ENCODE measurements at regions not wholly inside any gene's neighbourhood (a gene's known extent, or its start where the extent isn't known, plus 50 kb on each side); places are given as distances from the start of the nearest gene placed in this dataset.

DNA sequence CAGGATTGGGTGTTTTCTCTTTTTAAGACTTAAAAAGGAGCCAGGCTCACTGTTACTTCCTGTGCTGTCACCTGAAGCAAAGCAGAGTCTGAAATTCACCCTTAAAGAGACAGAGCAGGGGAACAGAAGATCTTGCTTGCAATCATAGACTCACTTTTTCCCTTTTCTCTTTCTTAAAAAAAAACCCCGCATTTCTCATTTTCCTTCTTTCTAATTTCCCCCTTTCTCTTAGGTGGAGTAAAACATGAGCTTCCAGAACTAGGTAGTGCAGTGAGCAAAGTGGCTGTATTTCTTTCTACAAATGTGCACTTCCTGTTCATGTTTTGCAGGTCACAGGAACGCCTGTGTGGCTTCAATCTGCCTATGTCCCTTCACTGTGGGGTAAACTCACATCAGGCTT lies 381.2 kb downstream of the LPIN1 start:
- DNase-seq, result no peak

DNA sequence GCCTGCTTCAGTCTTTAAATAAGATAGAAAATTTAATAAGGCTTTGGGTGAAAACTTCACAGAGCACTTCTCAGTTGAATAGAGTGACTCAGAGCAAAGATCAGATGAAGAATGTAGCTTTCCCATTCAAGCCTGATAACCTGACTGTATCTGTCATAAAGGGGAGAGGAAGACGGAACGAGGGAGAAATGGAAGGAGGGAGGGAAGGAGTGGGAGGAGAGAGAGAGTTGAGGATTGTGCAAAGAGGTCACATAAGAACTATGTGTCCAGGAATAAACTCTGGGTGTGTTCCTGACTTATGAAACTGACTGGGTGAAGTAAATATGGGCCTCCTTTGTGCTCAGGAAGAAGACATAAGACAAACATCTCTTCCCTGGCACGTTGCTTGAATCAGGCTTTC lies 385.5 kb downstream of the LPIN1 start:
- DNase-seq, result no peak

DNA sequence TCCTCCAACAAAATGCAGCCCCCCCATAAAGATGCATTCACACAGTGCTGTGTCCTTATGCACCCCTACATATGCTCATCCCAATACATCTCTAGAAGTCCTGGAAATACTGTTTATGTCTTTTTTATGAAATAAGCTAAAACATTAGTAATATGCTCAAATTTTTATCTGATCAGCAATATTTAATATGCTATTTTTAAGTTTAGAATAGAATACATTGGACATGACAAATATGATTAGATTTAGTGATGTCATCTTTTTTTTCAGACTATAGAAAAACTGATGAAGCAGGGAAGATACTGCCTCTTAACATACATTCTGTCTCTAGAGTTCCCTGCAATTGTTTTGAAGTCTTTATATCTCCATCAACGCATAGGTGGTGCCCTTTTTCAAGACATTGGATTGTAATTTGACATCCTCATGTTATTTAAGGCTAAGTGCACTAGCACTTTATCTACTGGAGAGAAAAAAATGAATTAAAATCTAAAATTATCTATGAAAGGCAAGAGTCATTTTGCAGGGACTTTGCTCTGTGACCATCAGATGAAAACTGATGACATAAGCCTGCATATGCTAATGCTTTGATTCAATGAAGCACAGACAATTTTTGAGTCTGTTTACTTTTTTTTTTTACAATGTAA lies 395.3 kb downstream of the LPIN1 start:
- DNase-seq, result no peak

DNA sequence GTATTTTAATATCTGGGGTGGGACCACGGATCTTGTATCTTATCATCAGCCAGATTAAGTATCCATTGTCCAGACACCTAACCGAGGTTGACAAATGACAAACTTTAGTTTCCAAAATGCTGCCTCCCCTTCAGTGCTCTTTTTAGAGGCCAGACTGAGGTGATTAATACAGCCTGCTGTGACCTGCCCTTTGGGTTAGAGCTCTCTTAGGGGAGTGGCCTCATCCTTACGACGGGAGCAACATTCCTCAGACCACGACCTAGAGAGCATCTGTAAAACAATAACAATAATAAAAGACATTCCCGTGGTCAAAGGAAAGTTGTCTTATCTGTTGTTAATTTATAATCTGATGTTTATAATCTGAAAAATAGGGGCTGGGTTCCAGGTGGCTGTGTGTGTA lies 405.3 kb downstream of the LPIN1 start:
- DNase-seq, result no peak

DNA sequence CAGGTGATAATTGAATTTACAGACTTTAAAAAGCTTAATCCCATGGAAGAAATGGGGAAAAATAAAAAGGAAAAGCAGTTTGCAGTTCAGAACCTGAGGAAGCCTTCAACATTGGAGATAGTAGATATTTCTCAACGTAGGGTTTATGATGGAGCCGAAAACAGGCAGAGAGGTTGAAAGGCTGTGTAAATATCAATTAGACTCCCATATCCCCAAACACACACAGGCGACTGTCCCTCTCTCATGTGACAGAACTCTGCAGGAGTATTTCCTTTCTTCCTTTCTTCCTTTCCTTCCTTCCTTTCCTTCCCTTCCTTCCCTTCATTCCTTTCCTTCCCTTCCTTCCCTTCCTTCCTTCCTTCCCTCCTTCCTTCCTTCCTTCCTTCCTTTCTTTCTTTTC lies 406.5 kb downstream of the LPIN1 start:
- no peak for DNase-seq

DNA sequence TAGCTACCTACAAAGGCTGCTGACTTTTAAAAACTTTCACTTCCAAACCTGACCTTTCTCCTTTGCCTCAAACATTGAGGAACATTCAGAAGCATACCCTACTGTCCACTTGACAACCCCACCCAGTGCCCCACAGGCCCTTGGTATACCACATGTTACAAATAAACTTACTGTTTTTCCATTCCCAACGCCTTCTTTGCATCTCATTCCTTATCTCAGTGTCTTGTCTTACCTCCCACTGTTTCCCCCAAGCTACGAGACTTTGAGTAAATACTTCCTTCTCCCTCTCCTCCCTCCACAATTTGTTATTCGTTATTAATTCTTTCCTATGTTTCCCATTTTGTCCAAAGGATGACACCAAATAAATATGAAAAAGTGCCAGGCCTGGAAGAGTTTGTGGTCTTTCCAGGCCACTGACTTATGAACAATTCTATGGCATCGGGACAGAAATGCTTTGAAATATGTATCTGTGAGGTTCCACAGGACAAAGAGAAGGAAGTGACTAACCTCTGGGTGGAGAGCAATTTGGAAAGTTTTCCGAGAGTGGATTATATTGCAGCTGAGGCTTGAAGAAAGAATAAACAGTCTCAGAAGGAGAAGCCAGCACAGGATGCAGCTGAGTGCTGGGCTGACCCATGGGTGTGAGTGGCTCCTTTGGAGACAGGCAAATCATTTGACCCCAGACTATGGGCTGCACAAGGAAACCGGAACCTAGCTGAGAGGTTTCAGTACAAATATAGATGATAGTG lies 409.0 kb downstream of the LPIN1 start:
- DNase-seq, result no peak

DNA sequence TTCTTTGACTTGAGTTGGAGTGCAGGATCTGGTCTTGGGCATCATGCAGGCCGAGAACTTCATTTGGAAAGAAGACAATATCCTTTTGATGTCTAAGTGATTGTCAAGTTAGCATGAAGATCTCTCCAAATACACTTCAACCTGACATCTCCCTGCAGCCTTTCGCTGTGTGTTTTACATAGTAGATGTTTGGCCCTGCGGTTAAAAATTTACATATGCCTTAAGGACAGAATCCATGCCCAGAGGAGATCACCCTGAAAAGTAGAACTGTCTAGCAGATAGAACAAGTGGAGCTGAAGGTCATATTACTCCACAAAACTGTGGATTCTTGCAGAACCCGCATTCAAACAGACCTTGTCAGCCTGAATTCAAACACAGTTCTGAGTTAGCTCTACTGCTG lies 409.9 kb downstream of the LPIN1 start:
- no peak for DNase-seq

DNA sequence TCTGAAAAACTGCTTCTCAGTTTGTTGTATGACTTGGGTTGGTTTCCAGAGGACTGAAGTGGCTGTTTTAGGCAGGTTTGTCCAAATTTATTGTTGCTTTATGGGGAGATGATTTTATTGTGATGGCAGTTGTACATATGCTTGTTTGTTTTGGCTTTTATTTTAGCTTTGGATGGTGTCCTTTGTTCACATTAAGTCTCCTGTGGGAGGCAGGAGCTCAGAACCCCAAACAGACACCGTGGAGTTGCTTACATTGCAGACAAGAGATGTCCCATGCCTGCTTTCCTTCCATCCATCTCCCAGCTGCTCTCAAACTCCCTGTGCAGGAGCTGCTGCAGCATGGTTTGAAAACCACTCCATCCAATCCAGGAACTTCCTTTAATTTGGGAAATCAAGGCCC lies 414.7 kb downstream of the LPIN1 start:
- no peak for DNase-seq

DNA sequence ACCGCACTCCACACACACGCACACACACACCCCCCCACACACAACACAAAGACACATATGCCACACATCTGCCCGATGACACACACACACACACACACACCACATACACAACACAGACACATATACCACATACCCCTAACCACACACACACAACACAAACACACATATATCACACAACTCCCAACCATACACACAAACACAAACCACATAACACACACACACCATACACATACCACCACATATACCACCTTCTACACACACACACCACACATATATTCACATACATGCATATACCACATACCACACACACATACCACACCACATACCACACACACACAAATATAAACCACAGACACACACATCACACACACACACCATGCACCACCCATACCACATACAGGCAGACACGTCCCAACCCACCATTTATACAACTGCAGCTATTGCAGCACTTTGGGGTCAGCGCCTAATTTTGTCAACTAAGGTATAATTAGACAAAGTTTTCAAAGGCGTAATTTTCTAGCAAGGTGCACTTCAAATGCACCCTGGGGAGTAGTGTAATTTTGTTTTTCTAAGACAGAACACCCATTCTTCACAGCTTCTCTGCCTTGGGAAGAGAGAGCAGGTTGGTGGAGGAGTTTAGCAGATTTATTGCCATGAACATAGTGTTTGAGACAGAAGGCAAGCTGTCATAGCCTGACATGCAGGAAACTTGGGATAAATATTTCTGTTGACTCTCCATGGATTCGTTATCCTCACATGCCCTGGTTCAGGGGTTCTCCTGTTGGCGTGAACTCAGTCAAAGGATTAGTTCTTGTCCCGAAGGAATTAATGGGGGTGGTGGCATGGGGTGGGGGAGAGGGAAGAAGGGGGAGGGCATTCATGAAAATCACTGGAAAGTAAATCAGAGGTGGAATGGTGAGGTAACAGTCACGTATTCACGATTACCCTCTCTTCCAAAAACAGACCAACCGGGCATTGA lies 416.1 kb downstream of the LPIN1 start:
- no peak for DNase-seq

DNA sequence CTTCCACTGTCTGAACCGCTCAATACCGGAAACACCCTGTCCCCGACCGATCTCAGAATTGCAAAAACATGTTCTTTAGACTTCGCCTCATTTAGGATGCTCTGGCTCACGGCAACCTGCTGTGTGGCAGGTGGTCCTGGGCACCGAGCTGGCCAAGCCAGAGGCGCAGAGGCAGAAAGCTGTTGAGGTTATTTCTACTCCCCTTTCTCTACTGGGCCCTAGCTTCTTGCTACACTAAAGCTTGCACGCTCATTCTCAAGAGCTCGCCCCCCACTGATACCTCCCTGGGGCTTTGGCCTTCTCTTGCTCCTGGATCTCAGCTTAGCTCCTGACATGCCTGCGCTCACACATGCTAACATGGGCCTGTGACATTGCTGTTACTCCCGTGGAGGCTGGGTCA lies 417.4 kb downstream of the LPIN1 start:
- no peak for DNase-seq

DNA sequence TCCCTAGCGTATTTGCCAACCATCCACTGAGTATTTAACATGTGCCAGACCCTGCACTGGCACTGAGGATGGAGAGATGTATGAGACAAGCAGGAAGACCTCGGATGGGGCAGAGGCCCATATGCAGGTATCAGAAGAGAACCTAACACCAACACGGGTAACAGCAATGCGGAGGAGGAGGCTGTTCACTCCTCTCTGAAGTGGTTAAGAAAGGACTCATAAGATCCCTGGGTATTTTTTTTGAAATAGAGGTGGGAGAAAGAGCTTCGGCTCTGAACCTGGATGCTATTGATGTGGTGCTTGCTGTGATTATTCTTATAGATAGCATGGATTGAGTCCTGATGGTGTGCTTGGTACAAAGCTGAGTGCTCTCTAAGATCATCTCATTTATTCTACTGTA lies 418.3 kb downstream of the LPIN1 start:
- DNase-seq, result no peak

DNA sequence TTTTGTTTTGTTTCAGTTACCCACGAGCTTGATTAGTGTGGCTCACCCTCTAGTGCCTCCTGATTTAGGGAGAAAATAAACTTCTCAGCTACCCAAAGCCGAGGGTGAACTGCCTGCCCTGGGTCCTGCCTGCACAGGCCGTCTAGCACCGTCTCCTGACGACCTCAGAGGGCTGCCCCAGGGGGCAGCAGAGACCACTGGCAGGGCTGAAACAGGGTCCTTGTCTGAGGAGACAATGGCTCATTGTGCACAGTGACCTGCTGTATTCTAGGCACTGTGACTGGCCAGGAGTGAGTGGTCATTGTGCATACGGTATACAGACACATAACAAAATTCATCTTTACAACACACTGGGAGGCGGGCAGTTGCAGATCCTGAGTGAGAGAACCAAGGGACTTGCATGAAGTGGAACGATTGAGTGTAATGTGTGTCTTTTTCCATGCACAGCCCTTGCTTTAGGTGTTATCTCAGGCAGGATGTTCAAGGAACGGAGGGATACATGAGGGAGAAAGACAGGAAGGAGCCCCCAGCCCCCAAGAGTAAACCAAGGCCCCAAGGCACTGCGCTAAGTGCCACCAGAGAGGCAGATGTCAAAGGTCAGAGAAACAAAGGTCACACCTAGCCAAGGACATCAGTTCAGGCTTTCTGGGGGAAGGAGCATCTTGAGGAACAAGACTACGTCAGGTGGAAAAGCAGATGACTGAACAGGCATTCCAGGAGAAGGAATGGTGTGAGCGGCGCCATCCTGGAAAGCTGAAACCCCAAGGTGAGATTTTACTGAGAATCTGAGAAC lies 421.3 kb downstream of the LPIN1 start:
- DNase-seq, result no peak

DNA sequence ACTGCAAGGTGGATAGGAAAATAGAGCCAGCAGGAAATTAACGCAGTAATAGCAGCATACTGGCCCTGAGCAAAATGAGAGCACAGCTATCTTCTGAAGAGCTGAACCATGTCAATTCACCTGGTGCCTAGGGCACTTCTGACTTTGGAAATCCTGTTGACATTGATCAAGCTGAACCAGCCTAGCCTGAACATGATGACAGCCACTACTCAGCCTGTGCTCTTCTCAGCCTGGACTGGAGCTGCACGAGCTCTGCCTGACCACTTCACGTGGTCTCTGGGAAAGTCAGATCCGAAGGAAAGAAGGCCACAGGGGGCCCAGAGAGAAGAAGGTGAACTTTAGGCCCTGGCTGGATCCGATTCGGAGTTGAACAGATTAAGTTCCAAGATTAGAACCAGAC lies 421.9 kb downstream of the LPIN1 start:
- no peak for DNase-seq

DNA sequence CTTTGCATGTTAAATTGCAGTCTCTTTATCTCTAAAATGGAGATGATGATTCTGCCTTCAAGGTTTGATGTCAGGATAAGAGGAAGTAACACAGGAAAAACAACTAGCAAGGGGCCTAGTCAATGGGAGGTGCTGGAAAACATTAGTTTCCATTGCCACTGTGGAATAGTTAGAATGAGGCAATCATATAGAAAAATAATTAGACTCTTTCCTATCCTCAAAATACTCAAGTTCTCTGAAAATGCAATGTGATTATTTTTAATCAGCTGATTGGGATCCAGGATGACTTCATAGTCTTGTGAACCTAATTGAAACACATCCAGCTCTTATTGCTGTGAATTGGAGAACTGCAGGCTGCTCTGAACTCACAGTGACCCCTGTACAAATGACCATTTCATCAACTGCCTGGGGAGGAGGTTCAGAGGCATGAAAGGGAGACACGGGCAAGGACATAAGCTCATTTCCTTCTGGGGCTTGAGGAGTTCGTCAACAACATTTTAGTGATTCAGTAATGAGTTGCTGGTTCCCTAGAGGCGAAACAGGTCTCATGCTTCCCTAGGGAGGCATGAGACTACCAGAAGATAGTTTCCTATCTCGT lies 422.5 kb downstream of the LPIN1 start:
- no peak for DNase-seq

DNA sequence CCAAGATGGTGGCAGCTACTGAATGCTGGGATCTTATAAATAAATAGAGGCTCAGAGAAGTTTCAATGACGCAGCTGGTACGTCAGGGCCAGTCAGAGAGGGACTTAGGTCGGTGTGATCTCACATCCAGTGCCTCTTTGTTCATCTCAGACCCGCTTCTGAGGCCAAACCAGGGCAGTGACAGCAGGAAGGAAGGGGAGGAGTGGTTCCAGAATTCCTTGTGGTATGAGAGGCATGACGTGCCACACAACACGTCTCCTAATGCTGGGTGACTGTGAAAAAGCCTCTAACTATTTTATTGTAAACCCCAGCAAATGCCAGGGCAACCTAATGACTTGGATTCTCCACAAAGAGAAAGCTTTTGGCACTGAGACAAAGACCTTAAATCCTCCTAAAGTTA lies 423.3 kb downstream of the LPIN1 start:
- DNase-seq, result peak; percentile 13

DNA sequence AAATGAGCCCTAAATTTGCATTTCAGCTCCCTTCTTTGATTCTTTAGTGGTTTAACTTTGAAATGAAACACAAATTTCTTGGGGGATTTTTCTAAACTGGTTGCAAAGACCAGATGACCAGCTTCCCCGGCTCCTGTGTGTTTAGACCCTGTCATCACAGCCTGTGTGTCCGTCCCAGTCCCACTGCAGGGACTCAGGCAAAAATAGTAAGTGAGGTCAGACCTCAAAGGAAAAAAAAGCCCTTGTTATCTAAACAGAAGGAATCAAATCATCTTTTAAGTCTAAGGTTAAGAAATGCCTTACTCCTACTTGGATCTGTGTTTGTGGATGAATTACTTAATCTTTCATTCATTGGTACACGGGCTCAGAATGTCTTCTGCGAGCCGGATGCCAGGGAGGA lies 423.7 kb downstream of the LPIN1 start:
- no peak for DNase-seq

DNA sequence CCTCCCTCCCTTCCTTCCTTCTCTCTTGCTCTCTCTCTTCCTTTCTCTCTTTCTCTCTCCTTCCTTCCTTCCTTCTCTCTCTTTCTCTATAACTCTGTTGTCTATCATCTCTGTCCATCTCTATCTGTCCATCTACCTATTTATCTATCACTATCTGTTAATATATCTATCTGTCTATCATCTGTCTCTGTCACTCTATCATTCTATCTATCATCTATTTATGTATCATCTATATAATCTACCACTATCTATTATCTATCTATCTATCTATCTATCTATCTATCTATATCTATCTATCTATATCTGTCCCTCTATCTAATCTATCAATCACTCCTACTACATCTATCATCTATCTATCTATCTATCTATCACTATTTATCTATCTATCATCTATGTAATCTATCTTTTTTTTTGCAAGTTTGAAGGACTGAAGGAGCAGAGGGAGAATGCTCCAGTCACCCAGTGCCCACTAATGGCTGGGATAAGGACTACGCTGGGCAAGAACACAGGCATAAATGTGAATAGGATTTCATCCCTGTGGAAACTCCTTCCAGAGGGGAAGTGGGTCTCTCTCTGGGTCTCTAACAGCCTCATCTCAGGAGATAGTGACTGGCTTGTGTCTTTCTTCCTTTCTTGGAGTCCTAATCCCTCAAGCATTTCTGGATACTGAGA lies 427.0 kb downstream of the LPIN1 start:
- DNase-seq, result no peak

DNA sequence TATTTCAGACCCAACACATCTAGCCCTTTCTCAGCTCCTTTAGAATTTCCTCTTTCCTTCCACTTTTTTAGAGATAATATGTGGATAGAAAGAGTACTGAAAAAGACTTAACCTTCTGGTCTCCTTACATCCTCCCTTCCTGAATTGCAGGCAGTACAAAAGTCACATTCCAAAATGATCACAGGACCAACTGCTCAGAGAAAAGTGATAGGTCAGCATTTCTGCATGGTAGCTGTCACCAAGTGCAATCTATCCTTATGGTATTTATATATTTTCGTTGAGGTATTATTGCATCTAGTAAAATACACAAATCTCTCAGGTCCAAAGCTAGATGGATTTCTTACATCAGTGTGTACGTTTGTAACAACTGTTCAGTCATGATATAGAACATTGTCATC lies 427.5 kb downstream of the LPIN1 start:
- no peak for DNase-seq

DNA sequence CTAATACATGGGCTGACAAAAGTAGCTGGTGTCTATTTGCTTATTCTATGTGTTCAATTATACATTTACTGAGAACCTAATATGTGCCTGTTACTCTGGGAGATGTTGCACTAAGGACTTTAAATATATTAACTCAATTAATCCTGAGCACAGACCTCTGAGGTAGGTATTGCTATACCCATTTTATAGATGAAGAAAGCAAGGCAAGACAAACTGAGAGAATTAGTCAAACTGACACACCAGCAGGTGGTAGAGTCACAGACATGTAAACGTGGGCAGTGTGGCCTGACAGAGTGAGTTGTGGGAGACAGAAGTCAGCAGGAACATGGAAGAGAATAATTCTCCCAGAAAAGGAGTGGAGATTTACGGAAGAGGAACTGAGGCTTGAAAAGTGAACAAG lies 428.9 kb downstream of the LPIN1 start:
- DNase-seq, result no peak

DNA sequence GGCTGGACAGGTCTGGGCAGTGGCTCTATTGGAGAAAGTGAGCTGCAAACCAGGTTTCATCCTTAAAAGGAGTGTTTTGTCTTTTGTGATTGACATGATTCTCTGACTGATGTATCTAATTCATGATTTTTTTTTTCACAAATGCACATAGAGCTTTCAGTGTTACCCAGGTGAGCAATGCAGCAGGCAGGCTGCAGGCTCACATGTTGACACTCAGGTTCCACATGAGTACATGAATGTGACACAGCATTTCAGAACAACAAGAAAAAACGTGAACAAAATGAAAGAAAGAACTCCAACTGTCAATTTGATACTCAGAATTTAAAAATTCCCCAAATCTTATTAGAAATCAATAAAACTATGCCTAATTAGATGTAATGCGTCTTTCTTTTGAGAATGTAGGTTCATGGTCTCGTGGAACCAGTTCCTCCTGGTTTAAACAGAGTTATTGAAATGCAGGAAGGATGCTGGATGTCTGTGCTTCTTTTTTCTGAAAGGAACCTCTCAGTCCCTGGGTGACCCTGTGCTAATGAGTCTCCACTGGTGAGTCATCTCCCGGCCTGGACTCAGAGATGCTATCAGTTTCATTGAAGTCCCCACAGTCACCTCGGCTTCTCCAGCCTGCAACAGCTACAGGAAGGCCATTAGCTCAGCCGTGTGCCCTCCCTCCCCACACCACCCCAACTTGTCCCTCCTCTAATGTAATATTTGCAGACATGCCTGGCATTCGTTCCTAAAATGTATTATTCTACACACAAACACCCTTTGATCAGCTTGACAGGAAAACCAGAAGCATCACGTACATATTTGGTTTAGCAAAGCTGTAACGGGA lies 430.4 kb downstream of the LPIN1 start:
- no peak for DNase-seq
